NCI-H1092 treated with DMSO at 0.1 percent for 48 hours (cell line): ENCODE measurements at regions not wholly inside any gene's neighbourhood (a gene's known extent, or its start where the extent isn't known, plus 50 kb on each side); places are given as distances from the start of the nearest gene placed in this dataset.

Source experiments
- DNase-seq: peaks from one replicate; lab custom pipeline; 2025; lab: John Stamatoyannopoulos, UW

GRCh38 chr3:180284331-180285110, 247.8 kb upstream of the PEX5L start:
- DNase-seq: no peak

DNA sequence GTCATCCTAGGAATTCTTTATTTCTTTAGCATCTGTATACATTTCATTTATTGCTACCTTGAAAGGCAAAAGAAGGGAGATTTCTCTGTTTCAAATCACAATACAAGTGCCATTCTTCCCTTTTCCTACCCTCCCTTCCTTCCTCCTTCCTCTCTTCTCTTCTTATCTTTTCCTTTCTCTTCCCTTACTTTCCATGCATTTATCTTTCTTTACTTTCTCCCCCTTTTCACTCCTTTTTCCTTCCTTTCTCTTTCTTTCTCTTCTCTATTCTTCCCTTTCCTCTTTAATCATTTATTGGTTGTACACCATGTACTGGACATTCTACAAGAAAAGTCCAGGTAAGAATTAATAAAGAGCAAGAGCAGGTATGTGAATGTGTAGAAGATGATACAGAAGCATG, 251.0 kb upstream of the PEX5L start:
- no peak for DNase-seq

- DNase-seq: no peak
Measured at GRCh38 chr3:180288816-180289215, 252.1 kb upstream of the PEX5L start.

GRCh38 chr3:180290300-180290699, 253.6 kb upstream of the PEX5L start:
- no peak for DNase-seq

DNA sequence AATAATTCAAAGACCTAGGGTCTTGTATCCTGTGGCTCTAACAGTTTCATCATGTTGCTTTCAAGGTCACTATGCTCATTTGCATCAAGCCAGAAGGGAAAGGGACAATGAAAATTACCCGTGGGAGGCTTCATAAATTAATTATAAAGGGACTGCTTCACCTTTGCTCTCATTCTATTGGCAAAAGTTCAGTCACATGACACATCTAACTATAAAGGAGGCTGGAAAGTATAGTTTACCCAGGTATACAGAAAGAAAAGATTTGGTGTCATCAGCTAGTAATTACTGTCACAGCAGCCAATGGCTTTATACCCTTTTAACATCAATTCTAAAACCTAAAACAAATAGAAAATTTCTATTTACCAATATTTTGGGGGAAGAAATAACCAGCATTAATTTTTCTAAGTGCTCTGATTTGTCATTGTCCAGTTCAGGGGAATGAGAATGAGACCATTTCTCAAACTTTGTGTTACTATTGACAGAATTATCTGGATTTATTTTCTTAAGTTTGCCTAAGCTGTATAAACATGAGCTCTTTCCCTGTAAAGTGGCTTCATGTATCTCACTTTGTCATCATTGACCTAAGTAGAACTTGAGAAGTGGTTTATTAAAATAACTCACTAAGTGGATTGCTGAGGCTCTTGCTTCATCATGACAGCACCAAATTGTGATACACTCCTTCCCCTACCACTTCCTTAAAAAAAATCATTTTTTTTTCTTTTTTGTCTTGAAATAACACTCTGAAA, 257.7 kb upstream of the PEX5L start:
- DNase-seq: no peak

GRCh38 chr3:180295811-180296210, 259.1 kb upstream of the PEX5L start:
- no peak for DNase-seq

DNA sequence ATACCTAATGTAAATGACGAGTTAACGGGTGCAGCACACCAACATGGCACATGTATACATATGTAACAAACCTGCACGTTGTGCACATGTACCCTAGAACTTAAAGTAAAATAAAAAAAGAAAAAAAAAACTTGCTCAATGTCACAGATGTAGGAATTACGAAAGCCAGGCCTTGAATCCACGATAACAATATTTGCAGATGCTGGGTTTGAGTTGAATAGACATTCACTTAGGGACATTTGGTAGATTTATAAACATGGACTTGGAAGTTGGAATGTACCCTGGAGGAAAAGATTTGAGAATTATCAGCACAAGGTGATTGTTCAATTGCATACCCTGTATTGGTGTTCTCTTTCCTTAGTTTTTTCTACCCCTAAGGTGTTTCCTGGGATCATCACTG, 260.2 kb upstream of the PEX5L start:
- no peak for DNase-seq

DNA sequence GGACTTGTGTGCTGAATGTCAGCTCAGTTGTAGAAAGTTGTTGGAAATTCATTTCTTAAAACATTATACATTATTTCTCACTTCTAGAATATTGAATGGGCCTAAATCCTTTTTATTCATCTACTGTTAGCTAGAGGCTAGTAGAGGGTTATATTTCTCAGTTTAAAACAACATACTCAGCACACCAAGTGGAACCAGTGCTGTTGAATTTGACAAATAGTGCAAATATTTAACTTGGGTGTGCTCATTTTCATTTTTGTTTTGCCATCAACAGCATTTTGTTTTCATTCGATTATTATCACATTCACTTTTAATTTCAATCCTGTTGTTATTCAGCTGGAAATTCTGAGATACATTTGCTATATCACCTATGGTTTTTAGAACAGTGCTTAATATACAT, 269.4 kb upstream of the PEX5L start:
- no peak for DNase-seq

DNA sequence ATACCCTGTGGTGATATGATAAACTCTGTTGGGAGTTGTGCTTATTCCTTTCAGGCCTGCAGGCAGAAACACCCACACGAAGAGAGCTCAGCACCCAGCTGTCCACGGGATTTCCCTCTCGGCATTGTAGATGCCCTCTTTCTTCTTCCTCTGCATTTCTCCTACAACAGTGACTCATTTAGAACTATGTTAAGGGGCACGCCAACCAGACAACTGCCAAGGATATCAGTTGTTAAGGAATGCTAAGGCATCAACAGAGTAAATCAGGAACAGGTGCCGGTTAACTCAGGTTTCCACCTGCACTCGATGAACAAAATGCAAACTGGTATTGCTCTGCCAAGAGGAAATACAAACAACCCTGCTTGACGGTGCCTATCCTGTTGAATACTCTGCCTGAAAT, 270.0 kb upstream of the PEX5L start:
- no peak for DNase-seq

DNA sequence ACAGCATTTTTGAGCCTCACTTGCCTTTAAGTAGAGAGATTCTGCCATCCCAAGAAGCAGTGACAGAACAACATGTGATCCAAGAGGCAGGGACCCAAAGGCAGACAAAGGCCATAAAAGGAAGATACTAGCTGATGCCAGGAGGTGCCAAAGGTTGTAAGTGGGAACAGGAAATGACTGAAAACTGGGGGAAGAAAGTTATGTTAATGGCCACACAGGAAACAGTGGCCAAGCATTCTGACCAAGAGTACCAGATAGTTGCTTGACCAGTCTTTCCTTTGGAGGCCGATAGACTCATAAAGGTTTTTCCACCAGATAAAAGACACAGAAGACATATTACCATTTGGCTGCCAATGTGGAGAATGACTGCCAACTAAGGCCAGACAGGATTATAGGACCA, 274.5 kb upstream of the PEX5L start:
- no peak for DNase-seq

GRCh38 chr3:180316321-180316720, 279.6 kb upstream of the PEX5L start:
- no peak for DNase-seq

DNA sequence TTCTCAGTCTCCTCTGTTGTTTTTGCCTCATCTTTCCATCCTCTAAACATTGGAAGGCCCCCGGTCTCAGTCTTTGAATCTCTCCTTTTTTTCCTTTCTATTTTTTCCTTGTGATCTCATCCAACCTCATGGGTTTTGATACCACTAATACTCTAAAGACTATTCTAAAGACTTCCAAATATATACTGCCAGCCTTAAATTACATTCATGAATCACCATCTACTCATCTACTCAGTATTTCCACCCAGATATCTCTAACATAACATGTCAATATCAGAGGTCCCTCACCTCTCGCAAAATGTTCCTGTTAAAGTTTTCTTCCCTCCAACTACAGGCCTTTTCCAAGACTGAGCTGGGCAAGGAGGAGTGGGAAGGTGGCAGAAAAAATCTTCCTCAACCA, 282.5 kb upstream of the TTC14 start:
- no peak for DNase-seq

DNA sequence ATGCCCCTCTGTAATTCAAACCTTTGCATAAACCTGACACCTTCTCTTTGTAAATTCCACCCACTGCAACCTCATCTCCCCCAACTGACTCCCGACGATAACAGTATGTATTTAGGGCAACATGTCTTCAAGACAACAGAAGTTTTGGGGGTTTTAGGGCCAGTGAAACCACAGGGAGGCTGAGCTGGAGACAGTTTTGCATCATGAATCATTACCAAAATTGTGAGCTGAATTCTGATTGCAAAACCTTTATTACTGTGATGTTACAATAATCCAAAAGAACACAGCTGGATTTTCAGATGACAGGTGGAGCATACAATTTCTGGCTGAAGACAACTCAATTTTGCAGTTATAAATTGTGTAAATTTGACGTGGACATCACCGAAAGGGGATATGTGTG, 281.3 kb upstream of the TTC14 start:
- no peak for DNase-seq

DNA sequence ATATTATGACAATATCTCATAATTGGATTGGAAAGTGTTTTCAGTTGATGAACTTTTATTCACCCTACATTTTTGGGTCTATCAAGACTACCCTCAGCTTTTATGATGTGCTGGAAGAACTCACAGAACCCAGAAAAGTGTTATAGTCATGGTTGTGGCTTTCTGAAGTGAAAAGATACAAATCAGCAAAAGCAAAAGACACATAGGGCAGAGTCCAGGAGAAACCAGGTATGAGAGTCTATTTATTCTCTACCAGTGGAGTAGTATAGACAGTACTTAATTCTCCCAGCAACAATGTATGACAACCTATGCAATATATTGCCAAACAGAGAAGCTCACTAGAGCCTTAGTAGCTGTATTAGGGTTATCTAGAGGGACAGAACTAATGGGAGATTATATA, 280.4 kb upstream of the TTC14 start:
- DNase-seq: no peak

DNA sequence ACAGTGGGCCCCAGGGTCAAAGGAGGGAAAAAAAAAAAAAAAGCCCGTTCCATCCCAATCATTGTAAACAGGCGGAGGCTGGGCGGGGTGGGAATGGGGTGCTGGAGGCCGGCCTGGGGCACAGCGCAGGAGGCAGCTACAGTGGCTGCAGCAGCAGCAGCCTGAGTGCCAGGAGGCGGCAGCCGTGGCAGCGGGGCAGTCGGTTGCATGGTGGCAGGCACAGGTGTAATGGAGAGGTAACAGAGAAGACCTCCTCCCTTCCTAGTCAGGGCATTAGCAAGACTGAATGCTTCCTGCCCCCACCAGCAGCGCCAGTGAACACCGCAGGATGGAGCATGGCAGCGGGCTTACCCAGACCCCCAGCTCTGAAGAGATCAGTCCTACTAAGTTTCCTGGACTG, 279.1 kb upstream of the TTC14 start:
- no peak for DNase-seq

GRCh38 chr3:180324791-180325190, 277.2 kb upstream of the TTC14 start:
- DNase-seq: no peak

- DNase-seq: no peak
Measured at GRCh38 chr3:180325533-180325932, 276.4 kb upstream of the TTC14 start.

GRCh38 chr3:180325958-180326357, 276.0 kb upstream of the TTC14 start:
- DNase-seq: no peak

DNA sequence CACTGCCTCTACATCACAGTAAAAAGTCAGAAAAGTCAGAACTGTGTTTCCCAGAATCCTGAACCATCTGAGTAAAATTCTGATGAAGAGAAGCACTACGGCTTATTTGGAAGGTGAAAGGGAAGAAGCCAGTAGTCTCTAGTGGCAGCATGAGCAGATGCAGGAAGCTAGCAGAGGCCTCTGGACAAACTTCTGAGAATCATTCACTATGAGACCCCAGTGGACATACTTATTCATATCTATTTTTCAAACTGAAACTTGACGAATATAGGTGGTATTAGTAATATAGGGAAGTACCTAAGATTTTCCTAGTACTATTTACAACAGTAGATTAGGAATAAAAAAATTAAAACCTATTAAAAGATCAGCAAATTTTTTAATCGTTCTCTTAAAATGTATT, 272.8 kb upstream of the TTC14 start:
- DNase-seq: no peak

- DNase-seq: no peak
Measured at GRCh38 chr3:180329847-180330246, 272.1 kb upstream of the TTC14 start.

DNA sequence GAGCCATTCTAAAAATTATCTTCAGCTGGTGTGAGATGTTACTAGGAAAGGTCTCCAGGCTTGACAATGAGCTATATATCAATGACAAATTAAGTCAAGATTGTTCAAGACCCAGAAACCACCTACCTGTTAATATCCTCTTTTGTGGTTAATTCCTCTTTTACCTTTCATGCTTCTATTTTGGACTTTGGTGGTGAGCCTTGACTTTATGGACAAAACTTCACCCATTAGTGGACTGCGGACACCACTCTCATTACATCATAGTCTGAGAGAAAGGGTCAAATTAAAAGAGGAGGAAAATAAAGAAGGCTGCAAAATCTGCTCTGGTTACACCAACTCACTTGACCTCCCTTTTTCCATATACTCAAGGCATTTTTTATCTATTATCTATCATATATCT, 271.5 kb upstream of the TTC14 start:
- DNase-seq: no peak

DNA sequence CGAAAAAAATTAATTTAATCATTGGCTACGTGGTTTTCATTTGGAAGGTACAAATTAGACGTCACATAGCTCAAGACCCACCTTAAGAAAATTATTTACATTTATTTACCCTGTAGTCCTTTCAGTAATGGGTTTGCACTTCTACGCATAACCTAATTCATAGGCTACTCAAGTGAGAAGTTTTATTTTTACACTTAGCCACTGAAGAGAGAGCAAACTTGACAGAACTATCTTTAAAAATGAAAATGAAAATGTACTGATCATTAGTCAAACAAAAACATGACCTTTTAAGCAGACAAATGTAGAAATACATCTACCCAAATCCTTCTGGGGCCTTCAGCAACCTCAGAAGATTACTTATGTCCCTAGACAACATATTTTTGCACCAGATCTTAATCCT, 269.4 kb upstream of the TTC14 start:
- no peak for DNase-seq

- no peak for DNase-seq
Measured at GRCh38 chr3:180335050-180335449, 266.9 kb upstream of the TTC14 start.

DNA sequence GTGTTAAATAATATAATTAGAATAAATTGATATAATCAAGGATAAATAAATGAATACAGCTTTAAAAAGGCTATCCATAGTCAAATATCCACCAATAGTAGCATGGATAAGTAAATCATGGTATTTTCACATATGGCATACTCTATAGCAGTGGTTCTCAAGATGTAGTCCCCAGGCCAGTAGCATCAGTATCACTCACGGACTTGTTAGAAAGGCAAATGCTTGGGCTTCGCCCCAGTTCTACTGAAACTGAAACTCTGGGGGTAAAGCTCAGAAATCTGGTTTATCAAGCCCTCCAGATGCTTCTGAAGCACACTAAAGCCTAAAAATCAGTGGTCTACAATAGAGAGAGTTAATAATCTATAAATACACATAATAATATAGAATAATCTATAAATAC, 261.6 kb upstream of the TTC14 start:
- DNase-seq: no peak
